GM21723 (cell line): ENCODE measurements at regions not wholly inside any gene's neighbourhood (a gene's known extent, or its start where the extent isn't known, plus 50 kb on each side); places are given as distances from the start of the nearest gene placed in this dataset.

ENCODE experiments used
- ATAC-seq: cut with Tn5 transposase; IDR thresholded peaks from one replicate; pipeline ENCODE4 v1.9.1; 2021; ENCODE audit warnings: mild to moderate bottlenecking, moderate library complexity; ENCODE audit not compliant: unreplicated experiment

DNA sequence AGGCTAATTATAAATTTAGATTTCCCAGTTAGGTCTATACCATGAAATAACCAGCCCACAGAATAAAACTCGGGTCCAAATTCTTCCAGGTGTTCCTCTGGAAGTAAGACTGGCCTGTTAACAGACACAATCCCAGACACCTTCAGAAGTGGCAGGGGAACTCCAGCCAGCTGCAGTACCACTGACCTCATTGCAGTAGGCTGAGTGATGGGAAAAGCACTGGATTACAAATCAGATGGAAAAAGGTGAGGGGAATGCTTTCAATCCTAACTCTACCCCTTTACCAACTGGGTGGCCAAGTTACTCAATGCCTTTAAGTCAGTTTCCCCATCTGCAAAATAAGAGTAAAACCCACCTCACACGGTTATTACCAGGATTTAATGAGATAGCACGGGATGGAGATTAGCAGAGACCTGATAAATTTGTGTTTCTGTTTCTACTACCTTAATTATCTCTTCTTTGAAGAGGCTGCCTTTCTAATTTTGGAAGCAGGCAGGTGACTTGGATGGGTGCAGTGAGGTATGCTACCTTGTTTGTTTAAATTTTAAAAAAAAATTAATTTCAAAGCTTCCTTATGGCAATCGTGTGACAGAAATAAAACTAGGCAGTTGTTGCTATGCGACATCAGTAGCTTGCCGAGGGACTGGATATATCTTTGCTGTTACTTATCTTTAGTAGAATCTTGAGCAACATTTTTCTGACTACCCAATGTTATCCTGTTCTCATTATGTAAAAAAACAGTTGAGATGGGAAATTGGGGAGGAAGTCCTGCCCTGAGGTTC is 167.3 kb upstream of the GRIN2B start:
- ATAC-seq: no peak

DNA sequence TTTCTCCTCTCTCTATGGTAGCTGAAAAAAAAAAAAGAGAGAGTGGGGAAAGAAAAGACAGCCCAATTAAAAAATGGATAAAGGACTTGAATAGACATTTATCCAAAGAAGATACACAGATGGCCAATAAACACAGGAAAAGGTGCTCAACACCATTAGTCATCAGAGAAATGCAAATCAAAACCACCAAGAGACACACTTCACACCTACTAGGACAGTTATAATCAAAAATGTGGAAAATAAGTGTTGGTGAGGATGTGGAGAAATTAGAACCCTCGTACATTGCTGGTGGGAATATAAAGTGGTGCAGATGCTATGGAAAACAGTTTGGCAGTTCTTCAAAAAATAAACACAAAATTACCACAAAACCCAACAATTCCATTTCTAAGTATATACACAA is 172.4 kb upstream of the GRIN2B start:
- ATAC-seq: no peak

GRCh38 chr12:14156606-14157005 is 175.2 kb upstream of the GRIN2B start:
- ATAC-seq: peak; percentile 4

DNA sequence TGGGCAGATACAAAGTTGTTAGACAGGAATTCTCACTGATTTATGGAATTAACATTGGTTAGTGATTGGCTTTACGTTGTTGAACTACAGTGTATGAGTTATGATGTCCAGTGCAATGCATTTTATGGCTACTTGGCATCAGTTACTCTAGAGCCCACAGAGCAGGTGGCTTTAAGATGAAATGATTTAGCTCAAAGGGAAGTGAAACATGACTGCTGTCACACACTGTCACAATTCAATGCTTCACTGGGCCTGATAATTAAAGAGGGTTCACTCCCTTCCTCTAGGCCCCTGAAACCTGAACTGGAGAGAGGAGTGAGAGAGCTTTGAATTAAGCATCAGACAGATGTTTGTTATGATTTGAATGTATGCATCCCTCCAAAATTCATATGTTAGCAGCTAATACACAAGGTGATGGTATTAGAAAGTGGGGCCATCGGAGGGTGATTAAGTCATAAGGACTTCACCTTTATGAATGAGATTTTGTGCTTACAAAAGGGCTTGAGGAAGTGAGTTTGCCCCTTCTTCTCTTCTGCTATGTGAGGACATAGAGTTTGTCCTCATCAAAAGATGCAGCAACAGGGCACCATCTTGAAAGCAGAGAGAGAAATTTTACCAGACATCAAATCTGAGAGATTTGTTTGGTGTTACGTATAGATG is 175.8 kb upstream of the GRIN2B start:
- ATAC-seq: peak; percentile 99

DNA sequence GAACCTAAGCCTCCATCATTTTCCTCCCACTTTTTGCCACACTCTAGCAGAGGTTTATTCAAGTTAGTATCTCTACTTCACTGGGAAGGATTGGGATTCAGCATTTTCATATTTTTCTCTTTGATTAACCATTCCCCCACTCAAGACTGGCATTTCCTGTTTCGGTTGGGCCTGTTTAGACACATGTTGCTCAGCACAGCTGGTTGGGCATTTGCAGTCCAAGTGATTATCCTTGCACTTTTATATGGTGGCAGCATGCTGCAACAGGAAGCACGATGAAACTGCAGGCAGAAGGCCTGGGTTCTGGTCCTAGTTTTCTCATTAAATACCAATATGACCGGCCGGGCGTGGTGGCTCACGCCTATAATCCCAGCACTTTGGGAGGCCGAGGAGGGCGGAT is 182.9 kb upstream of the GRIN2B start:
- no peak for ATAC-seq

DNA sequence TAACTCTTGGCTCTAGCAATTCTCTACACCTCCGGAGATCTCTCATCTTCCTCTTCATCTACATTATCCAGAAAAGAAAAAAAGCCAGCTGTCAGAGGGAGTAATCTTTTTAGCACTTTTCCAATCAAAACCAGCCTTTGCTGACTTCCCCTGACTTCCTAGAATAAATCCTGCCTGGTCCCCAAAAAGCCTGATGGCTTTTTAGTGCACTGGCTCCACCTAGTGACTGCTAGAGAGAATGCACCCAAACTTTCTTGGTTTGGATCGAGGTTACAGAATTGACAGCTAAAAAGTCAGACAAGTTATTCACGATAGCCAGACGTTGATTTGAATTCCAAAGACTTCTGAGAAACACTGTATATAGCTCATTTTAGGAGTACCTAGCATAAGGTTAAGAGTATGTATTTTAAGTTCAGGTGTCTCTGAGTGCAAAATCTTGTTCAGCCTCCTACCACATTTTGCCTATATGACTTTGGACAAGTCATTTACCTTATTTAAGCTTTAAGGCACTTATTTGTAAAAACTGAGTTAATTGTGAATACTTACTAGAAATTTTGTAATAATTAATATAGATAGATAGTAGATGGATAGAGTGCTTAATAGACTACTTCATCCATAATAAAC is 185.7 kb upstream of the GRIN2B start:
- ATAC-seq: no peak

- no peak for ATAC-seq
These were observed 187.9 kb upstream of the GRIN2B start for GRCh38 chr12:14169281-14169680.

DNA sequence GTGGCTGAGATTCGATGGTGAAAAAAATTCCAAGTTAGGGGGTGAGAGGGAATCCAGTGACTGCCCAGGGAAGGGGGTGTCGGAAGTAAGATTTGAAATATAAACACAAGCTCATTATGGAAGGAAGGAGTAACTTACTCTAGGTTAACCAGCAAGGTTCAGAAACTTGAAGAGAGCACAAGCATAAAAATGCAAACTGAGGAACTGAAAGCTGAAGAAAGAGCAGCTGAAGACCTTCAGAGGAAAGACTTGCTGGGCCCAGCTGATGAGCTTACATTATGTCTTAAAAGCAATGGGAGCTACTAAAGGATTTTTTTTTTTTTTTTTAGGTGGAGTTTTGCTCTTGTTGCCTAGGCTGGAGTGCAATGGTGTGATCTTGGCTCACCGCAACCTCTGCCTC is 189.7 kb upstream of the GRIN2B start:
- peak; percentile 95 for ATAC-seq

DNA sequence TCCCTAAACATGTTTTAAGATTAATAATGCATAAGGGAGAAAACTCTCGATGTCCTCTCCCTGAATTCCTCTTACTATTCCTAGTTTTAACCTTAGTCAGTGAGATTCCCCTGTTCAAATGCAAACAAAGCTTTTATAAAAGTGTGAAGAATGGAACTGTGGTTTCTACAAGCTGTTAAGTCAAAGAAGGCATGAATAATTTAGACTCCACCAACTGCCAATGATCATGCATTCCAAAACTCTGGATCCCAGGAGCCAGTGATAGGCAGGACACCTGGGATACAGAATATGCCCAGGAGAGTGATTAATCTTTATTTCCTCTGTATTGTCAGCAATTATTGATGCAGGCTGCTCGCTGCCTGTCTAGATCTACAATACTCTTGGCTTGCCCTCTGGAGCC is 190.3 kb upstream of the ATF7IP start:
- no peak for ATAC-seq

GRCh38 chr12:14185427-14186192 is 179.9 kb upstream of the ATF7IP start:
- peak; percentile 86 for ATAC-seq

DNA sequence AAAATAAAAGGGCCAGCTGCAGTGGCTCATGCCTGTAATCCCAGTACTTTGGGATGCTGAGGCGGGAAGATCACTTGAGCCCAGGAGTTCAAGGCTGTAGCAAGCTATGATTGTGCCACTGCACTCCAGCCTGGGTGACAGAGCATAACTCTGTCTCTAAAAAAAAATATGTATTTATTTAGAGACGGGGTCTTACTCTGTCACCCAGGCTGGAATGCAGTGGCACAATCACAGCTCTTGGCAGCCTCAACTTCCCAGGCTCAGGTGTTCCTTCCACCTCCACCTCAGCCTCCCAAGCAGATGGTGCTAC is 179.3 kb upstream of the ATF7IP start:
- no peak for ATAC-seq

GRCh38 chr12:14187002-14187401 is 178.5 kb upstream of the ATF7IP start:
- no peak for ATAC-seq

GRCh38 chr12:14187966-14188365 is 177.5 kb upstream of the ATF7IP start:
- no peak for ATAC-seq

DNA sequence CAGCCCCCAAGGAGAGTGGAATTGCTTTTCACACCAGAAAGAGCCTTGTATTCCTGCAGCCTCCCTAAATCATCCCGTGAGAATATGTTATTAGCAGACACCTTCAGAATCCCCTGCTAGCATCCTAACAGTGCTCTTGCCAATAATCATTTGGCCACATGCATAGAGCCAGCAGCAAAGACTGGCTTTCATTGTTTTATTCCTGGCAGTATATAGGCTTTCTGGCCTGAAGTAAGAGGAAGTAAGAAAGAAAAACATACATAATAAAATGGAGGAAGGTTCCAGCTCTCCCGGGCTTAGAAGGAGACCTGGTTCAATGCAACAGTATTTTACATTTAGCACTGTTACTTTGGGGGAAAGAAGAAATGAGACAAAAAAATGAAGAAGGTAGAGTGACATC is 176.7 kb upstream of the ATF7IP start:
- no peak for ATAC-seq

- no peak for ATAC-seq
These were observed 174.8 kb upstream of the ATF7IP start for GRCh38 chr12:14190694-14191093.

DNA sequence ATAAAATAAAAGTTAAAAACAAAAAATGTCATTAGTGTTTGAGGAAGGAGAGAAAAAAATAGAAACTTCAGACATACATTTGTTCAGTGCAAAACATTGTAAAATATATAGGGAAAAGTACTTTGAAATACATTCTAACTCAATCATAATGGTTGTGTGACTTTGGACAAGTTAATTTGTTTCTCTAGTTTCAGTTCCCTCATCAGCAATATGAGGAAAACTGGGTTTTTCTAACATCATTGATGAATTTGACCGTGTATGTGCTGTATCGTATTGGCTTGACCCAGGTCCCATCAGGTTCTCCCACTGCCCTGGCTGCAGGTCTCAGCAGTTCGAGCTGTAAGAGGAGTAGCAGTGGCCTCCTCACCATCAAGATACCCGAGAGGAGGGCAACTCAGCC is 173.9 kb upstream of the ATF7IP start:
- ATAC-seq: no peak

DNA sequence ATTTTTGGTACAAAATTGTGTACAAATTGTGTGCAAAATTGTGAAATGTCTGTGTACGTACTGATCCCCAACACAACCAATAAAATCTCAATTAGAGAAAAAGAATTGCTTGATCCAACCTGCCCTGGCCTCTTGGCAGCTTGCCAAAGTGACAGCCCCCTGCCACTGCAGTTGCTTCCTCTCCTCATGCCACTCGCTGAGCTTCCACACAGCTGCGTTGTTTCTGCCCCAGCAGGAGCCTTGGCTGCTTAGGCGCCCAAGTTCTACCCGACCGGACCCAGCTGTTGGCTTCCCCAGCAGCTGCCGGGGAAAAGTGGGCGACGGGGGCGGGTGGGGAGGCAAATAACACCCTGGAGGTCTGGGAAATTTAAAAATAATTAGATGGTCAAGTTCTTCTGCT is 171.8 kb upstream of the ATF7IP start:
- ATAC-seq: no peak

GRCh38 chr12:14194572-14194971 is 170.9 kb upstream of the ATF7IP start:
- ATAC-seq: no peak

DNA sequence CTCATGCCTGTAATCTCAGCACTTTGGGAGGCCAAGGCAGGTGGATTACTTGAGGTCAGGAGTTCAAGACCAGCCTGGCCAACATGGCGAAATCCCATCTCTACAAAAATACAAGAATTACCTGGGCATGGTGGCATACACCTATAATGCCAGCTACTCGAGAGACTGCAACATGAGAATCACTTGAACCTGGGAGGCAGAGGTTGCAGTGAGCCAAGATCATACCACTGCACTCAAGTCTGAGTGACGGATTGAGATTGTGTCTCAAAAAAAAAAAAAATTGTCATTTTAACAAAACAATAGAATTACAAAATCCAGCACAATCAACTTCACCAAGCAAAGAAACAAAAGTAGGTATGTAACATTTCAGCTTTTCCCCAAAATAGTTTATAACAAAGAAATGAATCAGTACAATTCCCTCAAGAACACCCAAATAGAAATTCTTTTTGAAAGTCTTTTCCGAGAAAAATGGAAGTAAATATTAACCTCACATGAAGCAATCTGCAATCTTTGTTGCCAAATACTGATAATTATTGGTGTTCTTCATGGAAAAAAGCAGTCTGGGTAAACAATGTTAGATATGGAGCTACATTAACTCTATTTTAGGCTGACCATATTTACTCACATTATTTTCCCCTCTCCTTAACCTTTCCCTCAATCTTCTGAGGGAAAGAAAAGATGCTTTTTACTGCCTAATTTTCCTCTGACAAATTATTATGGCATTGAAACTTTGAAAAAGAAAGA is 165.9 kb upstream of the ATF7IP start:
- ATAC-seq: no peak

- ATAC-seq: no peak
These were observed 164.9 kb upstream of the ATF7IP start for GRCh38 chr12:14200598-14200997.

GRCh38 chr12:14201291-14201690 is 164.2 kb upstream of the ATF7IP start:
- ATAC-seq: no peak
